GM19099 (cell line): ENCODE measurements at regions not wholly inside any gene's neighbourhood (a gene's known extent, or its start where the extent isn't known, plus 50 kb on each side); places are given as distances from the start of the nearest gene placed in this dataset.

Source experiments
- POLR2A ChIP-seq: IDR thresholded peaks from 3 replicates; pipeline ENCODE4 v1.6.1; 2011; ENCODE audit warnings: low read depth; ENCODE audit not compliant: insufficient read length; ENCODE audit errors: extremely low read depth

DNA sequence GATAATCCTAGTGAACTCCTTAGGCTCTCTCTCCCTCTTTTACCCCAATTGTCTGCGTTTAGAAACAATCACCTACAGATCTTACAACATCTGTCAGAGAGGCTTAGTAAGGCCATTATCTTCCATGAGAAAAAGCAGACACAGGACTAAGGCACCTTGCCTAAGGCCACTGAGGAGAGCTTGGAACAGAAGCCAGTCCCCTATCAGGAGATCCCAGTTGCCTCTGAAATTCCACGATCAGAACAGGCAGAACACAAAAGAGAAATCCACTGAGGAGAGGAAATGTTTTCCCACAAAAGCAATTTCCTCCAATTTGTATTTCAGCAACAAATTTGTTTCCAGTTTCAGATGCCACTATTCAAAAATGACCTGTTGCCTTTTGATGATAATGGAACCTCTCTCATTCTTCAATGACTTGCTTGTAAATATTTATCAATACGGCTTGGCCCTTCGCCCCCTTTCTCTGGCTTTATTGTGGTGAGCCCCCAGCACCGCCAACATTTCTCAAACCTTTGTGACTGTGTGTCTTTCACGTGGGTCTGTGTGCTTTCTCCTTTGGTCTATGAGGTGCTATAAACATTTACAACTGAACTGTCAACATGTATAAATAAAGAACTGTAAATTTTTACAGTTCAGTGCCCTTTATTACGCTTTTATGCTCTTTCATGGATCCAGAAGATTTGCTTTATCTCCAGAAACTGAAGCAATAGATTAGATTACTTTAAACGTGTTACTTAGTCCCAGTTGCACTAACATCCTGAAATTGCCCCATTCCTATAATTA is 187.8 kb upstream of the PHACTR1 start:
- no peak for TF ChIP-seq POLR2A

DNA sequence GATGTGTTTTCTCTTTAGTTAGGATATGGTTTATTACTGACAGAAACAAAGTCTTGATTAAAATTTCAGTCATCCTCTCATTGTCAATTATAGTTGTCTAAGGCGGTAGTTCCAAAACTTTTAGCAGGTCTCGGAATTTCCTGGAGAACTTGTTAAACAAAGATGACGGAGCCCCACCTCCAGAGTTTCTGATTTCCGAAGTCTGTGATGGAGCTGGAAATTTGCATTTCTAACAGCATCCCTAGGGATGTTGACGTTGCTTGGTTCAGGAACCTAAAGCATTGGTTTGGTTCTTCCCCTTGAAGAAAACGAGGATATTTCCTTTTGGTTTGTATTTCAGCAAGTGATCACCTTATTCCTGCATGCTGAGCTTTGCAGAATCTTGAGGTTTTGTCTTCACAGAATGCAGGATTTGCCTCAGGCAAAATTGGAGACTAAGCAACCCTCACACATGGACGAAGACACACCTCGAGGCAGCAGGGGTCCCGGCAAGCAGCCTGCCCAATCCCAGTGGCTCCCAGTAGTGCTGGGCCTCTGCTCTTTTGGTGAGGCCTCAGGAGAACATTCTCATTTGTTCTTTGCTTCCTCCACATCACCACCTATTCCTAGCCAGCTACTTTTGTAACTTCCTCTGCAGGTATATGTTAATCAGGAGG is 187.1 kb upstream of the PHACTR1 start:
- TF ChIP-seq POLR2A, result no peak

DNA sequence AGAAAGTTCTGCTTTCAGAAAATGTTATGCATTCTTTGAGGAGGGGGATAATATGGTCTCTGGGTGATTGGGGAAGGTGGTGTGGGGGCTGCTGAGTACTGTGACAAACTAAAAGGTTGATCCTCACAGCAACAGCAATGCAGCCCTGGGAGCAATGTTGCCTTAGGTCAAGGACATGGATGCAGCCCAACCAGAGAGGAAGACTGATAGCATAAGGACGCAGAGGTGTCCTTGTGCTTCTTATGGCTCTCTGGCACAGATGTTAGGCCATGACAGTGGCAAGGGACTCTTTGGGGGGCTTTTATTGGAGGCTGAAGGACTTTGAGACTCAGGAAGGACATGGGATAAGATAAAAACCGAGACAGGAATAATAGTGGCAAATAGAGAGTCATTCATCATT is 186.2 kb upstream of the PHACTR1 start:
- TF ChIP-seq POLR2A, result no peak

DNA sequence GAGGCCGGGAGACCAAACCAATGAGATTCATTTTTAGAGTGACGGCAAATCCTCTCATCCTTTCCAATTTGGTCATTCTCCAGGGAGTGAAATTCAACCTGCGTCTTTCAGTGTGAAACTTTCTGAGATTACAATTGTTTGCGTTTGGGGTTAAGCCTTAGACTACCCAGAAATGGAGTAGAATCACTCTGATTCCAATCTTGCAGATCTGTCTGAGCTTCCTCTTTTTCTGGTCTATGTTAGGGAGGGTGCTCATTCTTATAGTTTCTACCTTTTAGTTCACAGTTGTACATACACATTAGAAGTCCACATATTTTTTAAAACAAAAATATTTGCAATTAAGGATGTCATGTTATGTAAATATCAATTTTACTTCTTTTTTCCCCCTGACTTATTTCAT is 183.0 kb upstream of the PHACTR1 start:
- TF ChIP-seq POLR2A, result no peak

DNA sequence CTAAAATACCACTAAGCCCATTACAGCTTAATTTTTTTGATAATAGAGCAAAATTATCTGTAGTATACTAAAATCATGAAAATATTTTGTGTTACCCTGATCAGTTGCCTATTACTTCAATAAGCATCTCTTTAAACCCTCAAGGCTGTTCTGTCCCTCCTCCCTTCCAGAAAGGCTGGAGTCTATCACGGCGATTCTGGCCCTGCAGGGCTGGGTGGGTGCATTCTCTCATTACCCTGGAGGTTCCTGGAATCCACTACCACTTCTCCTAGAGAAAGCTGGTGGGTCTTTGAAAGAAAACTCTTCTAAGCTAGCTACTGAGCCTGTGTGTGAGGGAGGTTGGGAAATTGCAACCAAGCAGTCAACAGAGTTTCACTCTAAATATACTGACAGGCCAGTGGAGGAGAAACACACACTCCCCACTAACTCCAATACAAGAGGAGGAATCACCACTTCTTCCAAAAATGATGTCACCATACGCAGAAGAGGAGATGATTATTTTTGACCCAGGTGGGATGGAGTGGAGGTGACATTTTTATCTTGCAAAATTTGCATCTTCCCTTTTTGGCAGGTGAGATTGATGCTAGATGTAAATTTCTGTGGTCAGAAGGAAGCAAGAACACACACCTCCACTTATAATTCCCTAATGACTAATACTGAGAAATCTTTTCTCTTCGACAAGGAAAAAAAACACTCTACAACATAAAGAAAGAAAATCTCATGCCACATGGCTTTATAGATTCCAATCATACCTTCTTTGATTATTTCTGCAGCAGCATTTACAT is 182.3 kb upstream of the PHACTR1 start:
- TF ChIP-seq POLR2A, result no peak

DNA sequence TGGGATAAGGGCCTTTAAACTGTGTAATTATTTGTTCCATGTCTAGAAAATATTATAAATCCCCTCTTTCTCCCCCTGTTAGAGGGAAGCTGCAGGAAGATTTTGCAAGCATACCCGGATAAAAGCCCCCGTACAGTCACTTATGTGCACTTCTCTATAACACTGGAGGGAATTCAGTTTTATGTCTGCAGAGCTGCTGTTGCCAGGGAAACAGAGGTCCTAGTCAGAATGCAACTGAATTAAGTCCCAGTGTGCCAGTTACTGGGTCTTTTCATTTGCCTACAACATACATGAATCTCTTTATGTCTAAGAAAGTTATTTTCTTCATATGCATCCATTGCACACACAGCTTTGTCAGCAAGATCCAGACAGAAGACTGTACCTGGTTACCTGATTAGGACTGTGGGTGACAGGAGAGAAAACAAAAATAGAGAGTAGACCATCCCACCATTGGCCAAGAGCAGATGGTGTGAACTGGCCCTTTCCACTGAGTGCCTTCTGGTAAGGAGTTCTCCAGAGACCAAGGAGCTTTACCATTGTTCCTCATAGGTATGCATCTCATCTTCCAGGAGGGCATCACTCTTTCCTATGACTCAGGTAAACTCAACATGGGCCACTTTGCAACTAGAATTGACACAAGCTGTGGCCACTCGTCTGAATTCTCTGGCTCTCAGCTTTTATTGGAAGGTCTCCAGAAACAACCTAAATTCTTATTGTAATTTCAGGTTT is 180.8 kb upstream of the PHACTR1 start:
- TF ChIP-seq POLR2A, result no peak

DNA sequence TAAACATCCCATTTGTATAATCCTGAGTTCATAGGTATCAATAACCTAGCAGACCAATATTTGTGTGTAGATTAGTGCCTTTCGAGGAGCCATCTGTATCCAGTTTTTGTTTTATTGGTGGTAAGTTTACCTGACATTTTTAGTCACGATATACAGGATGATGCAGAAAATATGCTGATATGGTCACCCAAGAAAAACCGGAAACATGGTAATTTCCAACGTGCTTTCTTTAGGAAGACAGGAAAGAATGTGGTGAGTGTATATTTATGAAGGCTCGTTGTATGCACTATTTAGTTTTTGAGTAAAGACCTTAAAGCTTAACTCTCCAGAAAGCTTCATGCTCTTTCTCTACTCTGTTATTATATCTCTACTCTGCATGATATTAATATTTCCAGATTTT is 180.2 kb upstream of the PHACTR1 start:
- no peak for TF ChIP-seq POLR2A

DNA sequence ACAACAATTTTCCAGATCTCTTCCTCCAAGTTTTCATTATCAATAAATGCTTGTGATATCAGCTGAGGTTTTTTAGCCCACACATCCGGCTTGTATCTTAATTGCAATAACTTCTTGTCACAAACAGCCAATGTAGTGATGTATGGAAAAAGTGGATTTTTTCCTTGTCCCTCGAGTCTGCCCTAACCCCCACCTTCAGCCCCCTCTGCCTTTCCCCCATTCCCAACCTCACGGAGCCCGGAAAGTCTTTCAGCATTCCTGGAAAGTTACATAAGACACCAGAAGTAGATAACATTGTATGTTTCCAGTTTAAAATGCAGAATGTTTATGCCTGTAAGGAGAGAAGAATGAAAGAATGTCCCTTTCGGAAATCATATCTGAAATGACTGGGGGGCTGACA is 179.2 kb upstream of the PHACTR1 start:
- no peak for TF ChIP-seq POLR2A

DNA sequence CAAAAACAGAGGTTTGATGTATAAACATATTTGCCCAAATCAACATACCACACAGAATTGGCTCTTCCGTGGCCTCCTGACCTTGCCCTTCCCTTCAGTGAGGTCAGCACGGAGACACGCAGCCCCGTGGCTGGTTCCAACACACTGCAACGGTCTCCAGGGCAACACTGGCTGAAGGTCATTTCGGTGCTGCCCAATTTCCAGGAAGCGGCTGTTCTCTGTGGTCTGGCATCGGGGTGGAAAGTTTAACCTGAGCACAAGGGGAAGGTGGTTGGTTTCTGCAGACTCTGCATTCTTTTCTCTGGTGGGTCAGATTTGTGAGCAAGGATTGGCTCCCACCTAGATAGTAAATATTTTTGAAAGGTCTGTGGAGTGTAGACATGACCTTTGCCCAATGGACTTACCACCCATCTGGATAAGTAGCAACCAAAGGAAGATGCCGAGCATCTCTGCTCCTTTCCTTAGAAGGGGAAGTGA is 177.6 kb upstream of the PHACTR1 start:
- no peak for TF ChIP-seq POLR2A

DNA sequence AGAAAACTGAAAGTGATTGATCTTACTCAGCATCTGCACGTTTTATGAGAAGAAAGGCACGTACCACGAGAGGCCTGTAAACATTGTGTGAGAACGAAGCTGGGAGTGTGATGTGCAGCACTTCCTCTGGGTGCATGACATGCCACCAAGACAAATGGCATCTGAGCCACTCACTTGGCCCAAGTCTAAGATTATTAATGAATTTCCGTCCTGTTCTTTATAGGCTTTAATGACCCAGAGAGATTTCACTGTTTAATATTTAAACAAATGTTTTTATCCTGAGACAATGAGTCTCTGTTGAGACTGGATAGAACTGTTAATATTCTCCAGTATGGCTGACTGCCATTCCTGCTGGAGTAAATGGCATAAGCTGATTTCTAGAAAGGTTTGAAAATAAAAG is 172.6 kb upstream of the PHACTR1 start:
- no peak for TF ChIP-seq POLR2A

DNA sequence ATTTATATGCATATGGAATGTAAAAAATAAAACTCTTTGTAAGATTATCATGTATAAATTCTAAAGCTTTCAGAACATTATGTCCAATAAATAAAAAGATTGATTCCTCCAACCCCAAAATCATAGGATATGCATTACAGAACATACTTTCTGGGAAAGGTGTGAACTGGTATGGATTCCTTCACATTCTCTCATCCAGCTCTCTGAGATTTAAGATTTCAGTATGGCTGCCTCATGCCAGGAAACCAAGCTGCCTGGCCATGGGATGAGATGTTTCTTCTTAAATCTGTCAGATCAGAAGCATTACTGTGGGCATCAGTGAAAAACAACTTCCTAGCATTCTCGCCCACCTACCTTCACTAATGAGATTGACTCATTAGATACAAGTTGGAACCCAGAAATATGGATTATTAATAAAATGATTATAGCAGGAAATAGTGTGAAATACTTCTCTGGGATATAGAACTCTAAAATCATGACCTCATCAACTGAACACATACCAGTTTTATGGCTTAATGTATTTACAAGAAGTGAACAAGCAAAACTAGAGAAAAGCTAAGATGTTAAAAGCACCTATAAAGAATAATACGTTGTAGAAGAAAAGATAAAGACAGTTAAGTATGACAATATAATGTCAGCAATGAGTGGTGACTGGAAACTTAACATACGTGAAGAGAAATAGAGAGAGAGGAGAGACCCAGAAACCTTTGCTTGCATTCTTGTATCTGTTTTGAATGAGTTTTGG is 171.6 kb upstream of the PHACTR1 start:
- TF ChIP-seq POLR2A, result no peak

DNA sequence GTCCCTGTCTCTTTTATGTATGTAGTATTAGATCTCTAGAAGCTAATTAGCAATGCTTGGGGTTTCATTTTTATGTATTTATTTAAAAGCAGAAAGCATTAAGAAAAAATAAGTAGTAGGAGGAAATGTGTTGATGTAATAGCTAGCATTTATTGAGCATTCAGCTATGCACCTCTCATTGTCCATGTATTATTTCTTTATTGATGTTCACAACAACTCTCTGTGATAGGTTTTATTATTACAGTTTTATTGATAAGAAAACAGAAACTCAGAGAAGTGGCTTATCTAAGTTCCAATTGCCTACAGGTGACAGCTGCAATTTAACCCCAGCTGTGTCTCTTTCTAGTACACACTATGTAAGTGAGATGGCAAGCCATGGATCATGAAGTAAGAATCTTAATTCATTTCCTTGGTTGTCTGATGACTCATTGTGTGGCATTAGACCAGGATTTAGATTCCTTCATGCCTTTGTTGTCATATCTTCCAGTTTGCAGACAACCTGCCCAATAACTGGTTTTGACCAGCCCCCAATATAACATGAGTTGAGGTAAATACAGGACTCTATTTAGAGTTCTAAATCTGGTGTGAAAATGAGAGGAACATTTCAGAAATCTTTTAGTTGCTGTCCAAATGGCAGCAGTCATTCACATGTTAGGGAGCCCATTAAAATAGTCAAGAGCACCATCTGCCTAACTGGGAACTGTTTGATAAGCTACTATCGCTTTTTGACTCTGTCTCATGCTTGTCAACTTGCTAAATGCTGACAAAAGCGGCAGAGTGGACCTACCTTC is 170.8 kb upstream of the PHACTR1 start:
- TF ChIP-seq POLR2A, result no peak

DNA sequence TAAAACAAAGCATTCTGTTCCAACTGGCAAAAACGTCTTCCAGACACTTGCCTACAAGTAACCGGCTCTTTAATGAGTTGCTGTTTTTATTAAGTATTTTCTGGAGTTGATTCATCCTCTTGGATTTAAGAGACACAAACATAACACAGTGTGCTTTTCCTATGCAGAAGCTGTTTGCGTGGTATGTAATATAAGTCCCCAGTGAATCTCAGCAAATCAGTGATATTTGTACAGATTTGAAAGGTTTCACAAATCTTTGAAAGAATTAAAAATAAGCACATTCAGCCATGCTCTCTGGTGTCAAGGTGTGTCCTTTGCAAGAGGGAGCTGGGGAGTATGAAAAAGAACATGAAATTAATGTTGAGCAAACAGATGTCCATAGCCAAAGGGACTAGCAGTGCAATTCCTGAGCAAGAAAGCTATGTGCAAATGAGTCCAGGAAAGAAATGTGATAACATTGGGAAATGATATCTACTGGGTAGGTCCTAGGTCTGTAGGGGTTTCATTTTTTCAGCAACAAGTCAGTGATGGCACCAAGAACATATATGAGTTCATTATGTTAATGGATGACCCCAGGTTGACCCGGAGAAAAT is 170.1 kb upstream of the PHACTR1 start:
- no peak for TF ChIP-seq POLR2A

DNA sequence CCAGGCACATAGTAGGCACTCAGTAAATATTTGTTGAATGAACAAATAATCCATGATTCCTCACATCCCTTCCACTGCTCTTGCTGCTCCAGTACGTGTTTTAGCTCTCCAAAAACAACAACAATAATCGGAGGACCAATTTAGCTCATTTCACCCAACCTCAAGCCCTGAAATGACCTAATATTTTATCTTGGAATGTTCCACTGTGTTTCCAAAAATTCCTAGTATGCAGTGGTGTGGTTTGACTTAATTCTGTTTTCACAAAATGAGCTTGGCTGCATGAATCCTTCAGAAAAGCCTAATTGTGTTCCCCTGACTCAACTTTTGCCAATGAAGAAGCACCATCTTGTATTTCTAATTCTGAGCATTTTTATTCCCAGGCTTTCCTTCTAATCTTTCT is 168.0 kb upstream of the PHACTR1 start:
- TF ChIP-seq POLR2A, result no peak

DNA sequence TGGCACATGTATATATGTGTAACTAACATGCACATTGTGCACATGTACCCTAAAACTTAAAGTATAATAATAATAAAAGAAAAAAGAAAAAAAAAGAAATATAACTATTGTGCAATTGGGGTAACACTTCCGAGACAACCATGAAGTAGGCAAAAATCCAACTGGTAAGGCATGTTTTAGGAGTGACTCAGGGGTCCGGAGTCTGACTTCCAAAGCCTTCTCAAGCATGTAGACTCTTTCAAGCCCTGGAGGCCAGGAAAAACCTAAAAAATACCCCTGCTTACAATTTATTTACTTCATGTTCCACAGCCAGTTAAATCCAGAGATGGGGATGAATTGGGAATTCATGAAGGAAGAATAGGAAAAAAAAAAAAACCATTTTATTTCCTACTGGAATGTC is 161.3 kb upstream of the PHACTR1 start:
- TF ChIP-seq POLR2A, result no peak
